CD14-positive monocyte (primary cell): ENCODE measurements at regions not wholly inside any gene's neighbourhood (a gene's known extent, or its start where the extent isn't known, plus 50 kb on each side); places are given as distances from the start of the nearest gene placed in this dataset.

Experiments used
- DNase-seq, 3 donors: peaks; one replicate each; pipeline ENCODE4 v3.0.0-alpha.2; 2011 to 2022
- H2AFZ ChIP-seq: 2 replicates; pipeline ENCODE4 v1.6.0; 2012; ENCODE audit warnings: mild to moderate bottlenecking, low read depth, low read length, inconsistent platforms; ENCODE audit not compliant: insufficient read depth, poor library complexity, severe bottlenecking
- H3K27ac ChIP-seq, 2 donors: 1 replicate in 1 of 2; 2 replicates in 1 of 2; pipeline ENCODE4 v1.5.1; 2012 to 2013; ENCODE audit warnings: low read length in 2 of 2, control low read depth in 1 of 2, inconsistent platforms in 1 of 2, low read depth in 1 of 2, mild to moderate bottlenecking in 1 of 2
- H3K27me3 ChIP-seq, 2 donors: one replicate each; pipeline versions ENCODE4 v1.6.0 to v1.6.1; 2011 to 2013; ENCODE audit warnings: low read length in 2 of 2; ENCODE audit not compliant: control insufficient read depth in 2 of 2, insufficient read depth in 2 of 2
- H3K36me3 ChIP-seq, 2 donors: replicated peaks in 1 of 2; 1 replicate in 1 of 2; 2 replicates in 1 of 2; pipeline versions ENCODE4 v1.5.1 to v1.6.1; 2012 to 2013; ENCODE audit warnings: low read length in 2 of 2, control low read depth in 1 of 2, inconsistent platforms in 1 of 2, mild to moderate bottlenecking in 1 of 2; ENCODE audit not compliant: insufficient read depth in 2 of 2, control insufficient read depth in 1 of 2
- H3K4me1 ChIP-seq, 2 donors: 1 replicate in 1 of 2; 2 replicates in 1 of 2; pipeline versions ENCODE4 v1.5.1 to v1.6.1; 2012 to 2013; ENCODE audit warnings: low read length in 2 of 2, control low read depth in 1 of 2, inconsistent platforms in 1 of 2, mild to moderate bottlenecking in 1 of 2, moderate library complexity in 1 of 2; ENCODE audit not compliant: insufficient read depth in 2 of 2, control insufficient read depth in 1 of 2
- H3K4me2 ChIP-seq: replicated peaks from 2 replicates; pipeline ENCODE3; 2012; ENCODE audit warnings: low read length, moderate library complexity, mild to moderate bottlenecking; ENCODE audit not compliant: poor library complexity, severe bottlenecking; ENCODE audit errors: extremely low read depth
- H3K4me3 ChIP-seq, 3 experiments: fragments of 200-600 bp in 1 of 3; sonication (generic) in 1 of 3; replicated peaks in 1 of 3; 1 replicate in 2 of 3; 2 replicates in 1 of 3; pipeline ENCODE4 v1.5.1; 2011 to 2013; ENCODE audit warnings: low read length in 3 of 3, mild to moderate bottlenecking in 3 of 3, control low read depth in 2 of 3, low read depth in 2 of 3, inconsistent platforms in 1 of 3, moderate library complexity in 1 of 3
- H3K79me2 ChIP-seq: 2 replicates; pipeline ENCODE4 v1.6.0; 2012; ENCODE audit warnings: mild to moderate bottlenecking, control low read depth, inconsistent platforms, low read length, moderate library complexity; ENCODE audit not compliant: insufficient read depth
- H3K9ac ChIP-seq: 2 replicates; pipeline ENCODE4 v1.6.0; 2017; ENCODE audit warnings: low read length, mild to moderate bottlenecking; ENCODE audit not compliant: insufficient read depth, poor library complexity, severe bottlenecking
- H3K9me3 ChIP-seq, 2 donors: replicated peaks in 1 of 2; 1 replicate in 1 of 2; 2 replicates in 1 of 2; pipeline versions ENCODE4 v1.5.1 to v1.6.1; 2012 to 2013; ENCODE audit warnings: low read length in 2 of 2, control low read depth in 1 of 2; ENCODE audit not compliant: control insufficient read depth in 1 of 2, insufficient read depth in 1 of 2
- H4K20me1 ChIP-seq: 2 replicates; pipeline ENCODE4 v1.6.0; 2012; ENCODE audit warnings: mild to moderate bottlenecking, low read length, control low read depth, moderate library complexity; ENCODE audit not compliant: insufficient read depth
- H3K27ac Mint-ChIP-seq, 7 donors: one replicate each; pipeline ENCODE4 v1.8.0; 2020; ENCODE audit warnings: mild to moderate bottlenecking in 7 of 7, mixed read lengths in 7 of 7, moderate library complexity in 6 of 7, inconsistent platforms in 2 of 7
- H3K27me3 Mint-ChIP-seq, 3 donors: one replicate each; pipeline ENCODE4 v1.8.0; 2021 to 2022; ENCODE audit warnings: low read depth in 3 of 3, mild to moderate bottlenecking in 3 of 3, mixed read lengths in 3 of 3, moderate library complexity in 3 of 3, inconsistent platforms in 1 of 3
- H3K36me3 Mint-ChIP-seq, 2 donors: one replicate each; pipeline ENCODE4 v1.8.0; 2020; ENCODE audit warnings: mixed read lengths in 2 of 2, inconsistent platforms in 1 of 2, mild to moderate bottlenecking in 1 of 2
- H3K4me1 Mint-ChIP-seq: one replicate; pipeline ENCODE4 v1.8.0; 2020; ENCODE audit warnings: mild to moderate bottlenecking, mixed read lengths
- H3K4me3 Mint-ChIP-seq, 2 donors: one replicate each; pipeline ENCODE4 v1.8.0; 2020; ENCODE audit warnings: mild to moderate bottlenecking in 2 of 2, mixed read lengths in 2 of 2, moderate library complexity in 1 of 2
- H3K9me3 Mint-ChIP-seq, 7 donors: one replicate each; pipeline ENCODE4 v1.8.0; 2020 to 2022; ENCODE audit warnings: mixed read lengths in 7 of 7, mild to moderate bottlenecking in 6 of 7, moderate library complexity in 6 of 7, inconsistent platforms in 2 of 7
- WGBS: methylation state at CpG from one replicate; pipeline ENCODE4 v1.1.5; 2013; ENCODE audit warnings: missing lambda C conversion rate; ENCODE audit not compliant: insufficient coverage; 5-methylcytosine and 5-hydroxymethylcytosine counted together
- intact Hi-C, 2 donors: fragments of 100-400 bp; cut with micrococcal nuclease; formaldehyde crosslinking; loops; one replicate each; pipeline versions ENCODE4 v1.15.0 to v1.15.1; 2023
- TF ChIP-seq, protein P1 (sequence below): fragments of 200-600 bp; IDR thresholded peaks from one replicate; pipeline ENCODE4 v1.8.0; 2022; ENCODE audit warnings: antibody characterized with exemption, mild to moderate bottlenecking

DNA sequence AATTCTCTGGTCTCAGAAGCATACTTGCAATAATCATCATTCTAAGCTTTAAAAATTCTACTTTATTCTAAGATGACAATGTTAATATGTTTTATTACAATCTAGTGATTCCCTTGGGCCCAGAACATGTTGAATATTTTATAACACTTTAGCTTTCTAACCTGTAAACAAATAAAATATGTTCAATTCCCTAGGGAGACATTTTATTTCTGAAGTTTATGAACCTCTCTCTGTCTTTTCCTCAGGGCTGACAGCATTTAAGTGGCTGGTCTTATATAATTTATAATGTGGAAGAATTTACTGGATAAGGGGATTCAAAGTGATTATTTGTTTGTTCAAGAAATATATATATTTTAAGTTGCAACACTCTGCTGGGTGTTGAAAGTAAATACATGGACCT lies 55.3 kb upstream of the NPFFR2 start:
- H3K4me1 Mint-ChIP-seq, result peaks cover 18% of the 10 kb centered on the region
- H2AFZ ChIP-seq, result no peak overlapping the region
- H3K36me3 Mint-ChIP-seq, result no peaks in the 10 kb centered on the region
- peaks cover 11 to 14% of the 10 kb centered on the region in 2 donors for H3K4me1 ChIP-seq
- TF ChIP-seq, protein P1, sequence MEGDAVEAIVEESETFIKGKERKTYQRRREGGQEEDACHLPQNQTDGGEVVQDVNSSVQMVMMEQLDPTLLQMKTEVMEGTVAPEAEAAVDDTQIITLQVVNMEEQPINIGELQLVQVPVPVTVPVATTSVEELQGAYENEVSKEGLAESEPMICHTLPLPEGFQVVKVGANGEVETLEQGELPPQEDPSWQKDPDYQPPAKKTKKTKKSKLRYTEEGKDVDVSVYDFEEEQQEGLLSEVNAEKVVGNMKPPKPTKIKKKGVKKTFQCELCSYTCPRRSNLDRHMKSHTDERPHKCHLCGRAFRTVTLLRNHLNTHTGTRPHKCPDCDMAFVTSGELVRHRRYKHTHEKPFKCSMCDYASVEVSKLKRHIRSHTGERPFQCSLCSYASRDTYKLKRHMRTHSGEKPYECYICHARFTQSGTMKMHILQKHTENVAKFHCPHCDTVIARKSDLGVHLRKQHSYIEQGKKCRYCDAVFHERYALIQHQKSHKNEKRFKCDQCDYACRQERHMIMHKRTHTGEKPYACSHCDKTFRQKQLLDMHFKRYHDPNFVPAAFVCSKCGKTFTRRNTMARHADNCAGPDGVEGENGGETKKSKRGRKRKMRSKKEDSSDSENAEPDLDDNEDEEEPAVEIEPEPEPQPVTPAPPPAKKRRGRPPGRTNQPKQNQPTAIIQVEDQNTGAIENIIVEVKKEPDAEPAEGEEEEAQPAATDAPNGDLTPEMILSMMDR, result no peak
- no peaks in the 10 kb centered on the region for H4K20me1 ChIP-seq
- no peaks in the 10 kb centered on the region for H3K79me2 ChIP-seq
- no peak for DNase-seq
- H3K4me3 ChIP-seq, result no peak overlapping the region
- H3K27me3 ChIP-seq, result no peaks in the 10 kb centered on the region
- H3K4me3 Mint-ChIP-seq, result no peak overlapping the region
- H3K9me3 Mint-ChIP-seq, result peaks cover 0 to 5% (median 3%) of the 10 kb centered on the region in 7 donors
- H3K9ac ChIP-seq, result no peak overlapping the region
- intact Hi-C loops, result no loop called here
- H3K27ac ChIP-seq, result no peak overlapping the region
- H3K27me3 Mint-ChIP-seq, result peaks cover 0 to 4% (median 0%) of the 10 kb centered on the region in 3 donors
- H3K4me2 ChIP-seq, result no peak overlapping the region
- no peak overlapping the region for H3K27ac Mint-ChIP-seq
- H3K9me3 ChIP-seq, result no peaks in the 10 kb centered on the region
- H3K36me3 ChIP-seq, result no peaks in the 10 kb centered on the region

DNA sequence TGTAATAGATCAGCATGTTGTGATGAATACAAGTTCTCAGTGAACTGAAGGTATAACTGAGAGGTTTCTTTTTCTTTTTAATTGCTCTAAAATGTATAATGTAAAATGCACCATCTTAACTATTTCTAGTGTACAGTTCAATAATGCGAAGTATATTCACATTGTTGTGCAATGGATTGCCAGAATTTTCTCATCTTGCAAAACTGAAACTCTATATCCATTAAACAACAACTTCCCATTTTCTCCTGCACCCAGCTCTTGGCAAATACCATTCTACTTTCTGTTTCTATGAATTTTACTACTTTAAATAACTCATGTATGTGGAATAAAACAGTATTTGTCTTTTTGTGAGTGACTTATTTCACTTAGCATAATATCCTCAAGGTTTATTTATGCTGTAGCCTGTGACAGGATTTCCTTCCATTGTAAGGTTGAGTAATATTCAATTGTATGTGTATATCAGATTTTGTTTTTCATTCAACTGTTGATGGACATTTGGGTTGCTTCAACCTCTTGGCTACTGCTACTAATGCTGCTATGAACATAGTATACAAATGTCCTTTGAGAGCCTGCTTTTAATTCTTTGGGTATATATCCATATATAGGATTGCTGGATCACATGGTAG lies 53.5 kb upstream of the NPFFR2 start:
- intact Hi-C loops, result no loop called here
- Histone ChIP-seq H4K20me1 (no peaks in the 10 kb centered on the region), H3K36me3 (no peaks in the 10 kb centered on the region), H3K27me3 (no peaks in the 10 kb centered on the region), H3K4me1 (peaks cover 11 to 14% of the 10 kb centered on the region in 2 donors), H3K4me3 (peak overlapping the region in 1 of 3 experiments; percentile 35), H2AFZ (no peak overlapping the region), H3K9me3 (no peaks in the 10 kb centered on the region), H3K9ac (no peak overlapping the region), H3K27ac (peak overlapping the region in 1 of 2 donors; percentile 60), H3K79me2 (no peaks in the 10 kb centered on the region), H3K4me2 (peak overlapping the region; percentile 51)
- no peak overlapping the region for H3K4me3 Mint-ChIP-seq
- H3K4me1 Mint-ChIP-seq, result peaks cover 18% of the 10 kb centered on the region
- peaks cover 0 to 4% (median 0%) of the 10 kb centered on the region in 3 donors for H3K27me3 Mint-ChIP-seq
- peak overlapping the region in 2 of 7 donors; percentile 23 to 48 for H3K27ac Mint-ChIP-seq
- no peaks in the 10 kb centered on the region for H3K36me3 Mint-ChIP-seq
- WGBS, result no CpG with 5 or more reads among the region's 1 CpG
- TF ChIP-seq, protein P1, result no peak
- peaks cover 0 to 5% (median 3%) of the 10 kb centered on the region in 7 donors for H3K9me3 Mint-ChIP-seq
- DNase-seq, result peak; percentile 18 to 50 (median 21)
